ENCODE measurements at regions not wholly inside any gene's neighbourhood (a gene's known extent, or its start where the extent isn't known, plus 50 kb on each side); places are given as distances from the start of the nearest gene placed in this dataset.

GRCh38 chr6:93069856-93070255 is 349.5 kb downstream of the EPHA7 start:
- TF ChIP-seq SPI1 (IDR thresholded peaks at IDR 0.05; ENCODE audit: borderline replicate concordance, low read depth) (no peak), POLR2AphosphoS5 (IDR thresholded peaks at IDR 0.05; ENCODE audit: low read depth) (no peak), REST (IDR thresholded peaks at IDR 0.05; ENCODE audit: insufficient replicate concordance, low read depth) (no peak), GABPA (IDR thresholded peaks at IDR 0.05; ENCODE audit: low read depth) (no peak)
- TF ChIP-seq, protein P1, sequence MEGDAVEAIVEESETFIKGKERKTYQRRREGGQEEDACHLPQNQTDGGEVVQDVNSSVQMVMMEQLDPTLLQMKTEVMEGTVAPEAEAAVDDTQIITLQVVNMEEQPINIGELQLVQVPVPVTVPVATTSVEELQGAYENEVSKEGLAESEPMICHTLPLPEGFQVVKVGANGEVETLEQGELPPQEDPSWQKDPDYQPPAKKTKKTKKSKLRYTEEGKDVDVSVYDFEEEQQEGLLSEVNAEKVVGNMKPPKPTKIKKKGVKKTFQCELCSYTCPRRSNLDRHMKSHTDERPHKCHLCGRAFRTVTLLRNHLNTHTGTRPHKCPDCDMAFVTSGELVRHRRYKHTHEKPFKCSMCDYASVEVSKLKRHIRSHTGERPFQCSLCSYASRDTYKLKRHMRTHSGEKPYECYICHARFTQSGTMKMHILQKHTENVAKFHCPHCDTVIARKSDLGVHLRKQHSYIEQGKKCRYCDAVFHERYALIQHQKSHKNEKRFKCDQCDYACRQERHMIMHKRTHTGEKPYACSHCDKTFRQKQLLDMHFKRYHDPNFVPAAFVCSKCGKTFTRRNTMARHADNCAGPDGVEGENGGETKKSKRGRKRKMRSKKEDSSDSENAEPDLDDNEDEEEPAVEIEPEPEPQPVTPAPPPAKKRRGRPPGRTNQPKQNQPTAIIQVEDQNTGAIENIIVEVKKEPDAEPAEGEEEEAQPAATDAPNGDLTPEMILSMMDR (IDR thresholded peaks at IDR 0.05; ENCODE audit: insufficient read depth, low read length) = no peak
- Histone ChIP-seq H3K27me3 (ENCODE audit: insufficient read depth, poor library complexity, severe bottlenecking) (no peaks in the 10 kb centered on the region), H3K27ac (replicated peaks) (no peak overlapping the region), H3K4me3 (replicated peaks; ENCODE audit: insufficient read depth, low read length) (no peak overlapping the region)
- DNase-seq (ENCODE audit: low read depth in 1 of 2, low spot score in 1 of 2) = no peak

DNA sequence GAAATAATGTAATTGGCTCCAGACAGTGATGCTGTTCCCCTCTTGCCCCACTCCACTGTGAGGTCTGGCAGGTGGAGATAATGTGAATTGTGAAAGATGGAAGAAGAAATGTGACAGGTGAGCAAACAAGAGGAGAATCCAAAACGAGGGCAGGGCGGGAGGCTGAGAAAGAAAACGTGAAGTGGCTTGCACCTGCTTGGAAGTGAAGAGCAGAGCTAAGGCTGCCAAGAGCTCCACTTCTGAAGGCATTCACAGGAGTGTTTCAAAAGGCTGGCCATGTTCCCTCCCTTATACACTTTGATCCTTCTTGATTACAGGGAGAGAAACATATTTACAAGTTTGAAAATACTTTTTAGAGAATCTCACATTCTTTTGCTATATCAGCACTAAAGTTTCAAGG is 359.4 kb downstream of the EPHA7 start:
- no peaks in the 10 kb centered on the region for H3K27me3 ChIP-seq (ENCODE audit: insufficient read depth, poor library complexity, severe bottlenecking)
- no peak overlapping the region for H3K4me3 ChIP-seq (replicated peaks; ENCODE audit: insufficient read depth, low read length)
- no peak for DNase-seq (ENCODE audit: low read depth in 1 of 2, low spot score in 1 of 2)
- no peak overlapping the region for H3K27ac ChIP-seq (replicated peaks)
- TF ChIP-seq POLR2AphosphoS5 (IDR thresholded peaks at IDR 0.05; ENCODE audit: low read depth) (no peak), GABPA (IDR thresholded peaks at IDR 0.05; ENCODE audit: low read depth) (no peak), SPI1 (IDR thresholded peaks at IDR 0.05; ENCODE audit: borderline replicate concordance, low read depth) (no peak), REST (IDR thresholded peaks at IDR 0.05; ENCODE audit: insufficient replicate concordance, low read depth) (no peak)
- TF ChIP-seq, protein P1 (IDR thresholded peaks at IDR 0.05; ENCODE audit: insufficient read depth, low read length) = no peak

DNA sequence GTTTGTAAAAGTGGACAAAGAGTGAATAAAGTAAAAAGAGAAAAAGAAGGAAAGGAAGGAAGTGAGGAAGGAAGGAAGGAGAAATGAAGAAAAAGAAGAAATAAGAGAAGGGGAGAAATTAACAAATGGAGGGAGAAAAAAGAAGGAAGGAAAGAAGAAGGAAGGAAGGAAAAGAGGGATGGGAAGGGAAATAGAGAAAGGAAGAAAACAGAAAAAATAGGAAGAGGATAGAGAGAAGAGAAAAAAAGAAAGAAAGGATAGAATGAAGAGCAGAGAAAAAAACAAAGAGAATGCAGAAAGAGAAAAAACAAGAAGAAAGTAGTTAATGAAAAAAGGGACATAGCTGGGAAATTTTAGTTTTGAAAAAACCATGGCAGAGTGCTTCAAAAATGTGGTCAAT is 361.8 kb downstream of the EPHA7 start:
- TF ChIP-seq REST (IDR thresholded peaks at IDR 0.05; ENCODE audit: insufficient replicate concordance, low read depth) = no peak
- TF ChIP-seq, protein P1 (IDR thresholded peaks at IDR 0.05; ENCODE audit: insufficient read depth, low read length) = no peak
- TF ChIP-seq GABPA (IDR thresholded peaks at IDR 0.05; ENCODE audit: low read depth) = no peak
- TF ChIP-seq POLR2AphosphoS5 (IDR thresholded peaks at IDR 0.05; ENCODE audit: low read depth) = no peak
- no peak for TF ChIP-seq SPI1 (IDR thresholded peaks at IDR 0.05; ENCODE audit: borderline replicate concordance, low read depth)
- no peaks in the 10 kb centered on the region for H3K27me3 ChIP-seq (ENCODE audit: insufficient read depth, poor library complexity, severe bottlenecking)
- DNase-seq (ENCODE audit: low read depth in 1 of 2, low spot score in 1 of 2) = no peak
- no peak overlapping the region for H3K27ac ChIP-seq (replicated peaks)
- H3K4me3 ChIP-seq (replicated peaks; ENCODE audit: insufficient read depth, low read length) = no peak overlapping the region
